T-cell (primary cell): ENCODE measurements at regions not wholly inside any gene's neighbourhood (a gene's known extent, or its start where the extent isn't known, plus 50 kb on each side); places are given as distances from the start of the nearest gene placed in this dataset.

Experiments used
- ATAC-seq, 4 experiments: fragments of 200-7000 bp in 3 of 4; fragments of 150-1000 bp in 1 of 4; cut with Tn5 transposase; replicated peaks in 1 of 4; 1 replicate in 3 of 4; 2 replicates in 1 of 4; pipeline ENCODE4 v1.10.0; 2021; ENCODE audit warnings: moderate library complexity in 3 of 4, mild to moderate bottlenecking in 2 of 4, moderate number of reproducible peaks in 1 of 4
- CTCF ChIA-PET, 2 donors: fragments of 300-600 bp; sonication (Branson Sonifier 250); formaldehyde crosslinking; loops; one replicate each; lab custom pipeline; 2022; ENCODE audit warnings: antibody characterized with exemption in 2 of 2; lab: Charles Lee
- POLR2A ChIA-PET, 2 donors: fragments of 300-600 bp; sonication (Branson Sonifier 250); formaldehyde crosslinking; loops; one replicate each; lab custom pipeline; 2022; ENCODE audit warnings: antibody characterized with exemption in 2 of 2; lab: Charles Lee
- DNase-seq, 35 experiments: peaks; one replicate each; pipeline versions ENCODE4 v3.0.0 to v3.0.0-alpha.2; 2013 to 2023
- H3K27ac ChIP-seq: one replicate; pipeline ENCODE4 v1.5.1; 2013; ENCODE audit warnings: low read length
- H3K27me3 ChIP-seq, 2 experiments: replicated peaks in 1 of 2; 1 replicate in 1 of 2; 2 replicates in 1 of 2; pipeline versions ENCODE4 v1.6.1 to v1.7.0; 2013; ENCODE audit warnings: low read length in 1 of 2, mixed read lengths in 1 of 2; ENCODE audit not compliant: control insufficient read depth in 2 of 2, insufficient read depth in 2 of 2; ENCODE audit errors: extremely low read depth in 1 of 2
- H3K36me3 ChIP-seq, 2 donors: 1 replicate in 1 of 2; 2 replicates in 1 of 2; pipeline versions ENCODE4 v1.6.1 to v1.7.0; 2013; ENCODE audit warnings: low read length in 1 of 2; ENCODE audit not compliant: control insufficient read depth in 2 of 2, insufficient read depth in 1 of 2; ENCODE audit errors: extremely low read depth in 1 of 2
- H3K4me1 ChIP-seq, 2 experiments: 1 replicate in 1 of 2; 2 replicates in 1 of 2; pipeline versions ENCODE4 v1.6.1 to v1.7.0; 2013; ENCODE audit warnings: low read length in 2 of 2, mixed read lengths in 1 of 2; ENCODE audit not compliant: insufficient read depth in 2 of 2, control insufficient read depth in 1 of 2; ENCODE audit errors: extremely low read depth in 1 of 2
- H3K4me3 ChIP-seq, 2 donors: 1 replicate in 1 of 2; 2 replicates in 1 of 2; pipeline versions ENCODE4 v1.5.1 to v1.7.0; 2013; ENCODE audit warnings: mild to moderate bottlenecking in 2 of 2, low read length in 1 of 2, moderate library complexity in 1 of 2; ENCODE audit not compliant: control insufficient read depth in 1 of 2; ENCODE audit errors: extremely low read depth in 1 of 2
- H3K9me3 ChIP-seq: 2 replicates; pipeline ENCODE4 v1.7.0; 2013
- H3K27ac Mint-ChIP-seq, 2 donors: one replicate each; pipeline ENCODE4 v1.8.0; 2020 to 2021; ENCODE audit warnings: mild to moderate bottlenecking in 2 of 2, mixed read lengths in 2 of 2
- H3K27me3 Mint-ChIP-seq, 2 donors: one replicate each; pipeline ENCODE4 v1.8.0; 2021 to 2022; ENCODE audit warnings: mixed read lengths in 2 of 2
- H3K36me3 Mint-ChIP-seq: one replicate; pipeline ENCODE4 v1.8.0; 2021; ENCODE audit warnings: mixed read lengths
- H3K4me1 Mint-ChIP-seq, 3 donors: one replicate each; pipeline ENCODE4 v1.8.0; 2020 to 2022; ENCODE audit warnings: mixed read lengths in 3 of 3, mild to moderate bottlenecking in 1 of 3
- H3K4me3 Mint-ChIP-seq, 3 donors: one replicate each; pipeline ENCODE4 v1.8.0; 2020 to 2022; ENCODE audit warnings: mild to moderate bottlenecking in 3 of 3, mixed read lengths in 3 of 3, moderate library complexity in 3 of 3
- H3K9me3 Mint-ChIP-seq, 3 donors: one replicate each; pipeline ENCODE4 v1.8.0; 2020 to 2022; ENCODE audit warnings: mixed read lengths in 3 of 3
- WGBS: methylation state at CpG from one replicate; pipeline ENCODE4 v1.1.5; 2013; ENCODE audit warnings: missing lambda C conversion rate; ENCODE audit not compliant: insufficient coverage; 5-methylcytosine and 5-hydroxymethylcytosine counted together

DNA sequence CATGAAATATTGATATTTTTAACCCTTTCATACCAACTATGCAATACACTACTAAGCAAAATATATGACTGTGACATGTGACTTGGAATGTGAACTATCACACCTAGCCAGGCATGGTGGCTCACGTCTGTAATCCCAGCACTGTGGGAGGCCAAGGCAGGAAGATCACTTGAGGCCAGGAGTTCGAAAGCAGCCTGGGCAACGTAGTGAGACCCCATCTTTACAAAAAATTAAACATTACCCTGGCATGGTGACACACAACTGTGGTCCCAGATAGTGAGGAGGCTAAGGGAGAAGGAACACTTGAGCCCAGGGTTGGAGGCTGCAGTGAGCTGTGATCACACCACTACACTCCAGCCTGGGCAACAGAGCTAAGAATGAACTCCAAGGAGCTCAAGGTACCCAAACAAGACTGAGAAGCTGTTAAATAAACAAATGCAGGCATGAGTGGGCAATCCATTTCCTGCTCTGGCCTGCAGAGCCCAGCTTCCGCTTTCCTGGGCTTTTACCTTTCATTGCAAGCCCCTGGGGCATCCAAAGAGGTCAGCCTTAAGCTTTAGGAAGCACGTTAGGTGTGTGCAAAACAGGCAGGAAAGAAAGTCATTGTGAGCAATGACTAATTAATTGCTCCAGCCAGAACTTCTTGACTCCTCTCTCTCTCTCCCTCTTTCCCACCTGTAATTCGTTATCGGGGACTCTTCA lies 162.1 kb upstream of the FOXK1 start:
- H3K4me3 Mint-ChIP-seq, result no peak overlapping the region
- H3K27ac Mint-ChIP-seq, result no peak overlapping the region
- Histone ChIP-seq H3K4me1 (no peaks in the 10 kb centered on the region), H3K27ac (no peak overlapping the region), H3K9me3 (no peaks in the 10 kb centered on the region), H3K36me3 (no peaks in the 10 kb centered on the region), H3K4me3 (no peak overlapping the region), H3K27me3 (peaks cover 0 to 9% of the 10 kb centered on the region in 2 experiments)
- no peaks in the 10 kb centered on the region for H3K4me1 Mint-ChIP-seq
- no peak for DNase-seq
- ATAC-seq, result no peak
- H3K36me3 Mint-ChIP-seq, result no peaks in the 10 kb centered on the region
- 56% methylated on average over 4 of the region's 7 CpGs for WGBS
- CTCF ChIA-PET, result no interaction called here
- H3K9me3 Mint-ChIP-seq, result no peaks in the 10 kb centered on the region
- H3K27me3 Mint-ChIP-seq, result peaks cover 21 to 31% of the 10 kb centered on the region in 2 donors
- POLR2A ChIA-PET, result interaction anchor here in 1 of 2 donors (0.6 kb wide), 1 partner anchor 124 kb away, joined by 3 read pairs; no protein-coding TSS in a partner anchor

DNA sequence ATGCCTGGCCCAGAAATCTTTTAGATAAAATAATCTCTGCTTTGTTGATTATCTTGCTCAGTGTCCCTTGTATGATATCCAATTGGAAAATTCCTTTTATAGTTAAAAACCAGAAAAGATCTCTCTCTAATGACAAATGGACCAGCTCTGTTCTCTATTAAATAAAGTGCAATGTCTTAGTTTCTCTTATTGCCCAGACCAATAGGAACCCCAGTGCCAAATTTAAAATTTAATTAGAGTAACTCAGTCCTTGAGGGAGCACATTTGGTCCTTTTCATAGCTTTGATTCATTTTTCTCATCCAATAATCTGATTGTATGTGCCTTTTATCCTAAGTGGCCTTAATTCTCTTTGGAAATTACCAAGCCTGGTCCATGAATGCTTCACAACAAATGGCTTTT lies 158.9 kb upstream of the FOXK1 start:
- ATAC-seq, result no peak
- H3K4me3 ChIP-seq, result no peak overlapping the region

DNA sequence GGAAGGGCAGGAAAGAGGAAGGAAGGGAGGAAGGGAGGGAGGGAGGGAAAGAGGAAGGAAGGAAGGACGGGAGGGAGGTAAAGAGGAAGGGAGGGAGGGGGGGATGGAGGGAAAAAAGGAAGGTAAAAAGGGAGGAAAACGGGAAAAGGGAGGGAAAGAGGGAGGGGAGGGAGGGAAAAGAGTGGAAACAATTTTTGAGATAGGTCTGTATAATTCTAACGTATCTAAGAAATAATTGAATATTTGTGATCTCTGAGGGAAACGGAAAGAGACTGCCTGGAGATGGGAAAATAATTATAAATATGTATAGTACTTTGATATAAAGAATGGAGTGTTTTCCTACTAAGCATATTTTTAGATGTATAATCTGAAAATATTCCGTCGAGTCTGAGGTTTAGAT lies 158.2 kb upstream of the FOXK1 start:
- Histone ChIP-seq H3K4me3 (no peak overlapping the region), H3K27ac (no peak overlapping the region), H3K27me3 (peaks cover 0 to 11% of the 10 kb centered on the region in 2 experiments), H3K36me3 (no peaks in the 10 kb centered on the region), H3K9me3 (no peaks in the 10 kb centered on the region), H3K4me1 (no peaks in the 10 kb centered on the region)
- no peaks in the 10 kb centered on the region for H3K9me3 Mint-ChIP-seq
- peaks cover 23 to 24% of the 10 kb centered on the region in 2 donors for H3K27me3 Mint-ChIP-seq
- no peaks in the 10 kb centered on the region for H3K36me3 Mint-ChIP-seq
- ChIA-PET CTCF (no interaction called here), POLR2A (no interaction called here)
- WGBS, result 21% methylated on average over 2 of the region's 6 CpGs
- ATAC-seq (no peak), DNase-seq (no peak)
- no peaks in the 10 kb centered on the region for H3K4me1 Mint-ChIP-seq
- H3K27ac Mint-ChIP-seq, result no peak overlapping the region
- H3K4me3 Mint-ChIP-seq, result no peak overlapping the region

More for the DNA sequence above, 158.9 kb upstream of the FOXK1 start:
- no peak overlapping the region for H3K27ac Mint-ChIP-seq
- Histone ChIP-seq H3K4me1 (no peaks in the 10 kb centered on the region), H3K27ac (no peak overlapping the region), H3K9me3 (no peaks in the 10 kb centered on the region), H3K36me3 (no peaks in the 10 kb centered on the region), H3K27me3 (peaks cover 0 to 12% of the 10 kb centered on the region in 2 experiments)
- ChIA-PET POLR2A (no interaction called here), CTCF (no interaction called here)
- DNase-seq, result no peak
- H3K4me3 Mint-ChIP-seq, result no peak overlapping the region
- no peaks in the 10 kb centered on the region for H3K4me1 Mint-ChIP-seq
- H3K9me3 Mint-ChIP-seq, result no peaks in the 10 kb centered on the region
- H3K27me3 Mint-ChIP-seq, result peaks cover 23 to 24% of the 10 kb centered on the region in 2 donors
- no peaks in the 10 kb centered on the region for H3K36me3 Mint-ChIP-seq

- Mint-ChIP-seq H3K27ac (no peak overlapping the region), H3K36me3 (no peaks in the 10 kb centered on the region), H3K4me3 (no peak overlapping the region), H3K4me1 (no peaks in the 10 kb centered on the region), H3K9me3 (no peaks in the 10 kb centered on the region), H3K27me3 (peaks cover 23 to 27% of the 10 kb centered on the region in 2 donors)
- WGBS, result no CpG with 5 or more reads among the region's 3 CpGs
- ChIA-PET CTCF (interaction anchor here in 1 of 2 donors (0.5 kb wide), 1 partner anchor 32 kb away, joined by 7 read pairs; no protein-coding TSS in a partner anchor), POLR2A (no interaction called here)
- ATAC-seq (no peak), DNase-seq (no peak)
- Histone ChIP-seq H3K4me1 (no peaks in the 10 kb centered on the region), H3K36me3 (no peaks in the 10 kb centered on the region), H3K4me3 (no peak overlapping the region), H3K9me3 (no peaks in the 10 kb centered on the region), H3K27me3 (peaks cover 0 to 5% of the 10 kb centered on the region in 2 experiments), H3K27ac (no peak overlapping the region)
Measured at GRCh38 chr7:4525884-4526283, 156.2 kb upstream of the FOXK1 start.

DNA sequence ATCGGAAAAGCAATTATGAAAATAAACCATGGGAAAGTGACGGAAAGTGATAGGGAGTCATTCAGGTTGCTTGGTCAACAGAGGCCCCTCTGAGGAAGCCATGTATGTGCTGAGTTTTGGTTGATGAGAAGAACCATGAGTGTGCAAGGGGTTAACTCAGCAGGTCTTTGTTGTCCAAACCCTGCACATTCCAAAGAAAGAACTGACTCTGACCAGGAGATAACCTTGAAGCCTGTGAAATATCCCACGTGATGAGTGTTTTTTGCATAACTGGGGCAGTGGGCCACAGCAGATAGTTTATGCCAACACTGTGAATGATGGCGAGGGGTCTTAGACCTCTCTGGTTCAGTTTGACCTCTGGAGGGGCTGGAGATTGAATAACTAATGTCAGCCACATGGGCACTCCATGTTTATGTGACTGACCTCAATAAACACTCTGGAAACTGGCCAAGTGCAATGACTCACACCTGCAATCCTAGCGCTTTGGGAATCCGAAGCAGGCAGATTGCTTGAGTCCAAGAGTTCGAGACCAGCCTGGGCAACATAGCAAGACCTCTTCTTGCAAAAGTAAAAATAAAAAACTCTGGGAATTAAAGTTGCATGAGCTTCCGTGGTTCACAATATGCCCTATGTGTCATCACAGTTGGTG lies 154.0 kb upstream of the FOXK1 start:
- ChIA-PET POLR2A (no interaction called here), CTCF (interaction anchor here in 1 of 2 donors (0.6 kb wide), 1 partner anchor 25 kb away, joined by 4 read pairs; no protein-coding TSS in a partner anchor)
- Histone ChIP-seq H3K36me3 (no peaks in the 10 kb centered on the region), H3K4me3 (no peak overlapping the region), H3K9me3 (no peaks in the 10 kb centered on the region), H3K4me1 (no peaks in the 10 kb centered on the region), H3K27ac (no peak overlapping the region), H3K27me3 (peaks cover 0 to 3% of the 10 kb centered on the region in 2 experiments)
- peaks cover 15 to 21% of the 10 kb centered on the region in 2 donors for H3K27me3 Mint-ChIP-seq
- H3K36me3 Mint-ChIP-seq, result no peaks in the 10 kb centered on the region
- H3K27ac Mint-ChIP-seq, result no peak overlapping the region
- H3K9me3 Mint-ChIP-seq, result no peaks in the 10 kb centered on the region
- no peaks in the 10 kb centered on the region for H3K4me1 Mint-ChIP-seq
- ATAC-seq (no peak), DNase-seq (no peak)
- H3K4me3 Mint-ChIP-seq, result no peak overlapping the region
- 83% methylated on average over 4 of the region's 8 CpGs for WGBS

GRCh38 chr7:4531236-4531635 lies 150.9 kb upstream of the FOXK1 start:
- Mint-ChIP-seq H3K27me3 (peaks cover 6 to 10% of the 10 kb centered on the region in 2 donors), H3K4me3 (no peak overlapping the region), H3K4me1 (no peaks in the 10 kb centered on the region), H3K9me3 (no peaks in the 10 kb centered on the region), H3K27ac (no peak overlapping the region), H3K36me3 (no peaks in the 10 kb centered on the region)
- no peak for DNase-seq
- Histone ChIP-seq H3K4me1 (no peaks in the 10 kb centered on the region), H3K4me3 (no peak overlapping the region), H3K9me3 (no peaks in the 10 kb centered on the region), H3K27me3 (peaks cover 0 to 3% of the 10 kb centered on the region in 2 experiments), H3K36me3 (no peaks in the 10 kb centered on the region), H3K27ac (no peak overlapping the region)
- ChIA-PET POLR2A (no interaction called here), CTCF (no interaction called here)
- 56% methylated on average over 2 of the region's 7 CpGs for WGBS
- ATAC-seq, result no peak
